ENCODE measurements at regions not wholly inside any gene's neighbourhood (a gene's known extent, or its start where the extent isn't known, plus 50 kb on each side); places are given as distances from the start of the nearest gene placed in this dataset.

DNA sequence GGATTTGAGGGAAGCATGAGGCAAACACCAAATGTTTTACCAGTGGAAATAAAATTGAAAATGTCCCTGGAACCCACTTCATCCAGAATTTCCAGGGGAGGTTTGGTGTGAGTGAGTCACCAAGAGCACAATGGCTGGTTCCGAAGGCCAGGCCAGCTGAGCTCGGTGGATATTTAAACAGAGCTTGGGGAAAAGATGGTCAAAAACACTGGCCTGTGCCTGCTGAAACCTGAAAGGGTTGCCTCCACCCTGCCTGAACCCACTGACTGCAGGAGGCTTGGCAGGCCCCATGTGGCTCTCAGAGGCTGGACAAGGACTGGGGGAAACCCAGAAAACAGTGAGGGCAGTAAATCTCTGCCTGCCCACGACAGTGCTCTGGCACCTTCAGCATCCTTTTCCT is 93.9 kb downstream of the TTC32 start:
- DNase-seq, result no peak

DNA sequence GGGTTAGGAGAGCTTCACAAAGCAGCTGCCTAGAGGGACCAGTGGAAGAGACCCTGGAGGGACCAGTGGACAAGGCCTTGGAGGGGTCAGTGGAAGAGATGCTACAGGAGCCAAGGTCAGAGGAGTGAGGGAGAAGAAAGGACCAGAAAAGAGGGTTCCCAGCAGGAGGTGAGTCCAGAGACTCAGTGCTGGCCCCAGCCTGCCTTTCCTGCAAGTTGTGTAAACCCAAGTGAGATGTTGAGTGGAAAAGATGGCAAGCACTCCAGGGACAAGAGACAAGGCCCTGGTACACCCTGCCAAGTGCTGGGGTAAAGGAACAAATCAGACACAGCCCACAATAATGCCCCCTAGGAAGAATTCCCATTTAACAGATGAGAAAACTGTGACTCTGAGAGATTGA is 94.4 kb downstream of the TTC32 start:
- no peak for DNase-seq

DNA sequence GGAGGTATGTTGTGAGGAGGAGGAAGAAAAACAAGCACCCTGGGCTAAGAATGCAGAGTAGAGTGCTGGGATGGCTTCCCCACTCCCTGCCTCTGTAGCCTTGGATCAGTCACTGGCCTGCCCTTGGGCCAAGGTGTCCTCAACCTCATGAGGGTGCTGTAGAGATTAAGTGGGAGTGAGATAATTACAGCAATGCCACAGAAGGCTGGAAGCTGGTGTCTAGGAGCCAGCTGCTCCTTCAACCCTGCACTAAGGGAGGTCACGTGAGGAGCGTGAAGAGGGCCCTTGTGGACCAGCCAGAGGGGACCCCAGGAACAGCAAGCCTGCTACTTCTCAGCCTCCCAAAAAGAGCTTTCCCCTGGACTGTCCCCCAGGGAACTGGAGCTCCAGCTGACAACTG is 95.2 kb downstream of the TTC32 start:
- DNase-seq, result no peak

DNA sequence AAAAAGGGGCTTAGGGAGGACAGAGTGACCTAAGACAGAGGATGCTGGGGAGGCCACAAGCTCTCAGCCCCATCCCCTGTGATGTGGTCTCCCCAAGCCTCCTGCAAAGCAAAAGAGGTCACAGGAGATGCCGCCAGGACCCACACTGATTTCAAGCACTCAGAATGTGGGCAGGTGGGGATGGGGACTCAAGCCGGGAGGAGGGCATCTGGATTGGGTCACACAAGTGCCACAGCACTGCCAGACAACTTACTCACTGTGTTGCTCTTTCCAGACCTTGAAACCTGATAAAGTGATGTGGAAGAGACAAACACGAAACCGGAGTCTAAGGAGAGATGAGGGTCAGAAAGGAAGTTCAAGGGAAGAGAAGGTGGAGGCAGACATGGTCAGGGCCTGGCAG is 95.7 kb downstream of the TTC32 start:
- no peak for DNase-seq

DNA sequence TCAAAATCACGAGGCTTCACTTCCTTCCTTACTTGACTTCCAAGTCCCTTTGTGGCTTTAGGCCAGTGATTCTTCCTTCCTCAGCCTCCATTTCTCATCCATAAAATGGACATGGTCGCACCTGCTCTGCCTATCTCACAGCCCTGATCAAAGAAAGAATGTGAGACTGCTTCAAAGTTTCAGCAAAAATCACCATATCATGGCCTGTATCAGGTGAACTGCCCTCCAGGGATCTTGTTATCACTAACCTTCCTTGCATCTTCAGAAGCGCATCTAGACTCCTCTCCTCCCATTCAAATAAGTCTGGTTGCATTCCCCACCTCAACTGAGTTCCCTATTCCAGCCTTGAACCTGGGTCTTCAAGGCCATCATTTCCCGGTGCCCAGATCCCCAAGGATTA is 96.5 kb downstream of the TTC32 start:
- no peak for DNase-seq

DNA sequence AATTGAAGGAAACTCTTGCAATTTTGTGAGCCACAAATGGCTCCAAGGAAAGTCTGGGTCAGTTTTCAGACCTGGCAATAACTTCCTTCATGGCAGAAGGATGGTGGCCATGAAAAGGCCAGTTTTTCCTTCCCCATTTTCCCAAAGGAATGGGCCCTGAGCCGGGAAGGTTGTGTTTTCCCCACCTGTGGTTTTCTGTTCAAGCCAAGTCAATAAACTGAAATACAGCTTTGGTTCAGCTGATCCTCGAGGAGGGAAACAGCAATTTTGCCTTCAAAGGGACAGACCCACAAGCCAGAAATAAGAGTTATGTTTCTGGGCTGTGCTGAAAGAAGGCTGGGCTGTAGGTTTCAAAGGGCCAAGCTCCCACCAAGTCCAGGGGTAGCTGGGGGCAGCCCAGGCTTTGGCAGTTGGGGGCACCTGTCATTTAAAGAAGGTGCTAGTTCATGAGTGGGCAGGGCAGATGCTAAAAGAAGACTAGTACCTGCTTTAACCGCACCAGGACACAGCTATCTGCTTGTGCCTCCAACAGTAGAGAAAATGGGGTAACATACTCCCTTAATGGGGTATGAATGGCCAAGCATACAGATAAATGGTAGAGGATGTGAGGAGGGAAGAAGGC is 97.0 kb downstream of the TTC32 start:
- no peak for DNase-seq

DNA sequence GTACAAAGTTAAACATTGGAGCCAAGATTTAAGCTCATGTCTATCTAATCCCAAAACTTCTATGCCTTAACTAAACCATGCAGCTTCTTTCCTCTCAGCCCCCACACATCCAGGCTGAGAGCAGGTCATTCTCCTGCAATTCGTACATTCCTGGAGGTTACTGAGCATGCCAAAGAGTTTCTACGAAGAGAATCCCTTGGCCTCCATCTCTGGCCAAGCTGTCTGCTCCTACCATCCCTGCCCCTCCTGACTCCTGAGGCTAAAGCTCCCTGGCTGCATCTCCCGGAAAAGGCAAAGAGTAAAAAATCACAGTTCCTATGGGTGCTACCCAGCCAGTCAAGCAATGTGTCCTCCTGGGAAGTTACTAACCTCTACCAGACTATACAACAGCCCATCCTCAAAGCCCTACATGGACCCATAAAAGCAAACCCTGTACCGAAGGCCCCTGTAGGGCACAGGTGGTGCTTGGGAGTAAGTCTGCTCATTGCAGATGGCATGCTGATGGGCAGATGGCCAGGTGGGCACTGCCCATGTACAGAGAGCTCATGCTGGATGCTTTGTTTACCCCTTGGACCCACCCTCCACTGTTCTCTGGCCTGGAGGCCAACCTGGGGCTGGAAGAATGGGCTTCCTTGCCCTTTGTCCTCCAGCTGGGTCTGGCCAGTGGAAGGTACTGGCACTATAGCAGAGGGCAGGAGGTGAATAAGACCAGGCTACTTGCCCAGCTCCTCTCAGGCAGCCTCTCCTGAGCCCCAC is 99.5 kb downstream of the TTC32 start:
- DNase-seq, result no peak

DNA sequence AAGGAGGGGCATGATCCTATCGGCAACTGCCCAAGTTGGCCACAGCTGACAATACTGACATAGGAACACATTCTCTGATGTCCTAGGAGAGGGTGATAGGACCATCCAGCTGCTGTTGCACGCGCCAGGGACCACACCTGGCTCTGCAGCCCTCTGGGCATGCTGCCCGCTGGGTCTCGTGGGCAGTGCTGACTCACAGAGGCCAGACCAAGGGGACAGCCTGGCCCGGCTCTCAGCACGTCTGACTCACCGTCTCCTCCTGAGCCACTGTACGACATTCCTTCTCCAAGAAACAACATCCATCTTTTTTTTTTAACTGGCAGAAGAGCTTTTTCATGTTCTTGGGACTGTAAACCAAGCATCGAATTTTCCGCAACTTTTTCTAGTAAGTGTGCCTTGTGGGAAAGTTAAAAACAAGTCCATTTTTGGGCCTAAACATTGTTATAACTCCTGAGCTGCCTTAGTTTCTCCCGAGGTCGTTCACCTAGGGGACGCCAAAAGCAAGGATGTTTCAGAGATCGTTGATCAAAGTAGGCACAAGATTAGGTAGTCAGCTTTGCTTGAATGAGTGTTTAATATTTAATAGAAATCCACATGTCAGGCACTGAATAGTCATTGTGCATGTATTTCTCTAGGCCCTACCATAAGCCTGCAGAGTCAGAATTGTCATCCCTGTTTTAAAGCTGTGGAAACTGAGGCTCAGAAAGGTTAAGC is 100.3 kb downstream of the TTC32 start:
- DNase-seq, result no peak

DNA sequence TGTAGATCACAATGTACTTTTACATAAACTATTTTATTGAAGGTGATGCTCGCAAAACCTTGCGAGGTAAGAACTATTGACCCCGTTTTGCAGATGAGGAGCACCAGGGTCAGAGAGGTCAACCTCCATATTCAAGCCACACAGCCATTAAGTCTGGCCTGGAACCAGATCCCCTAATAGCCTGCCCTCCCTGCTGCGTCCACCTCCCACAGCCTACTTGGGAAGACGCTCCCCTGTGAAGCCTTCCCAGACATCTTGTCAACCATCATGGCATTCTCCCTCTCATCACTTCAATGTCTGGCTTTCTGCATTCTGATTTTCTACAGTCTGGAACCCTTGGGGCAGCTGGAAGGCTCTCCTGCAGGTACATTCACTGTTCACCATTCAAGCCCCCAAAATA is 101.0 kb downstream of the TTC32 start:
- no peak for DNase-seq

DNA sequence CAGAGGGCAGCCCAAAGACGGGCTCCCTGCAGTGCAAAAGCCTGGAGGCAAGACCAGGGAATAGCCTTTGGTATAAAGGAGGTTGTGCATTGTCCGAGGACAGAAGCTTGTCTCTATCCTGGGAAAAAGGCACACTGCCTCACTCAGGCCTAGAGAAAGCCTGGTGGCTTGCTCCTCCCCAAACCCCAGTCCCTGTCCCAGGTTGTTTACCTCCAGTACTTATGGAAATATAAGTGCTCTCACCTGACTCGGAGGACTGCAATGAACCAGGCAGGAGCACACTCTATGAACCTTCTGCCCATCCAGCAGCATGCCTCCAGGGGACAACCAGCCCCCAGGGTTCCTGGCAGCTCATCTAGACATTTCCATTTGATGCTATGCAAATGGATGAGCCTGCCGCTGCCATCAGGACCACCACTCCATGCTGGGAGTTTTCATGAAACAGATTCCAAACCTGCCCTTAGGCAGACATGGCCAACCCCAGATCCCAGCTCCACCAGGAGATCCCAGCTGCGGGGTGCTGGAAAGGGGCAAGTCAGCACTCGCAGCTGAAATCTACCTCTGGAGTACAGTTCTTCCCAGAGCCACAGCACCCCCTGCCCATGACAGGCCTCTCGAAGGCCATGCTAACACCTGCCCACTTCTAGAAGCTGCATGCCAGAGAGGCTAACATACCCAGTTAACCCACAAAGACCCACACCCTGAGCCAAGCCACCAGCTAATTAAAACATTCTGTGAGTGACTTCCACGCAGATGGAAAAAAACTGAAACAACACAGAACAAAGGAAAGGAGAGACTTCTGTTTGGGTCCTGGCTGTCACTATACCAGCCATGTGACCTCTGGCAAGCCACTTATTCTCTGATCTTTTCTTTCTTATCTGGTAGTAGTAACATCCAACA is 101.7 kb downstream of the TTC32 start:
- no peak for DNase-seq

DNA sequence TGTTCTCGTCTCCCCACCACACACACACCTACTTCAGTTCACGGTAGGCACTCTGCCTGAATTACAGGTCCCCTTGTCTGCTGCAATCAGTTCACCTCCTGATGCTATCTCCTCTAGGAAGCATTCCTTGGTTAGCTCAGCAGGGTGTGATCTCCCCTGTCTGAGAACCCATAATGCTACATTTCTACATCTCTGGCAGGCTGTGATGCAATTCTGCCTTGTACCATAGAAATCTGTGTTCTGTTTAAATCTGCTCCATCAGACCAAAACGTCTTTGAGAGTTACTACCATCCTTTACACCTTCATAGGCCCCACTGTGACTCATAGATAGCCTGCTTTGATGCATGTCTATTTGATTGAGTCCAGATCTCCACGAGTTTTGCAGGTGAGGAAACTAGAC is 103.9 kb downstream of the TTC32 start:
- DNase-seq, result no peak

DNA sequence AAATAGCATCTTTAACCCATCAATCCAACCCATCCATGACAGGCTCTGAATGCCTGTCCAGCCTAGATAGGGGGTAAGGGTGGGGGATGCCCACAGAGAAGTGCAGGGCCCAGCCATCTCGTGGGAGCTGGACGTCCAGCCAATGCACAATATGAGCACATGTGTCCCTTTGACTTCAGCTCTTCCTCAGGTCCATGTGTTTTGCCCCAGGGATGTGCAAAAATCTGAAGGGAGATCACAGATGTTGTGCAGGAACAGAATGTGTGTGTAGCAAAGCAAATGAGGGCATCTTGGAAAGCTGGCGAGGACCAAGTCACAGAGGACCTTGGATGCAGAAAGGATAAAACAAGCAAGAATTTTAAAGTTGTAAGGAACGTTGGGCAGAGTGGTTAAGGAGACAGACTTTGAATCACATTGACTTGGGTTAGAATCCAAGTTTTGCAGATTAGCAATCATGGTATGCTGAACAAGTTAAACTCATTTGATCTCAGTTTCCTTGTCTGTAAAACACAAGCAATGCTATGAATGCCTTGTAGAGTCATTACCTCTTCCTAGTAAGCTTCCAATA is 104.5 kb downstream of the TTC32 start:
- DNase-seq, result no peak

DNA sequence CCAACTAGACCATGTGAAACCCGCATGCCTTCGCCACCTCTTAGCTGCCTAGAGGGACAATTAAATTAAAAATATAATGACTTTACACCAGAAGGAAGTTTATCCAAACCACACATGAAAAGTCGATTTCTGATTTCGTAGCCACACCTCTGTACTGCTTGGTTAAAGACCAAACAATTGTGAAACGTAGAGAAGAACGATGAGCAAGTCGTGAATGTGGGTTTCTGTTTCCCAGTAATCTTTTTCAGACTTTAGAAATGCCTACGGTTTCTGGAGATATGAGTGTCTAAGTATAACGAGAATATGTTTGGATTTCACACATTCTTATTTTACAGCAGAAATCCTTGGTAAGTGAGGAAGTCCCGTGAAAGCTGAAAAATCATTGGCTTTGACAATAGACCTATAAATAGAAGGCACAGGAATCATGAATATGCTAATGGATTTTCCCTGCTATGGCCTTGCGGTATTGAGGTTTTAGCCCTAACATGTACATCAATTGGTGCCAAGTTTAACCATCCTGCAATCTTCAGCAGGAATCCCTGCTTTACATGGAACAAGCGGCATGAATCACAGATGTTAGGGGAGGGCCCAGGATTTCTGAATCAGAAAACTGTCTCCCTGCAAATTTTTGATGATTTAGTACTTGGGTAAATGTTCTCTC is 105.6 kb downstream of the TTC32 start:
- no peak for DNase-seq

DNA sequence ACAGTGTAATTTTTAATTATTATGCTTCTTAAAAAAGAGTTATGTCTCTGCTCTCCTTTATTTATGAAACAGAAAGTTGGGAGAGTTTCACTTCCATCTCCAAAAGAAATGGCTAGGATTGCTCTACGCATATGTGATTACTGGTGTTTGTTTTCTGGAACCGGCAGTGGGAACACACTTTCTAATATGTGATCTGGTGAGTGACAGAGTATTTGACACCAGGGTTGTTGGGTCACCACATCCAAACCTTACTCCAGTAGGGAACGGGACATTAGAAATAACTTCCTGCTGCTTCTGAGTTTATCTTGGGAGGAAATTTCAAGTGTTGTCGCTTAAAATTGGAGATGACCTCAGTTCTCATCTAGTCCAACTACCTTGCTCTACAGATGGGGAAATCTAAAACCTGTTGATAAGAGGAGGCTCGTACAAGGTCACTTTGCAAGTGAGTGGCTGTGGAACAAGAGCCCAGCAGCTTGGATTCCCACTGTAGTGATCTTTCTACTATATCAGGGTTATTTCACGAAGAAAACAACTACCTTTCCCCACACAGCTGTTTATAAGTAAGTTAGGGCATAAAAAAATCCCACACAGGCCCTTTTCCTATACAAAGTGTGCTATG is 108.5 kb downstream of the TTC32 start:
- DNase-seq, result no peak

DNA sequence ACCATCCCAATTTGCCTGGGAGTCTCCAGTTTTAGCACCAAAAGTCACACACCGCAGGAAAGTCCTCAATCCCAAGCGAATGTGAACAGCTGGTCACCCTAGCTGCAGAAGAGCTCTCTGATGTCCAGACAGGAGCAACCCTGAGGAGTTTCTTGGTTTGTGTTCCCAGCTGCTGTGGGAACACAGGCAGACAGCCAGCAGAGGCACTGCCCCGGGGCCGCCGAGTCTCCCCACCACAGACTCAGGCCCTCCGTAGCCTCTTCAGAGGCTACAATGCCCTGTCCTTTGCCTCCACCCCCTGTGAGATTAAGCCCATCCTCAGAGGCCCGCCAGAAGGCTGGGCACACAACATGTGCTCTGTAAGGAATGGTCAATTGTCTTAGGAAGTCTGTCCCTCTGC is 111.5 kb downstream of the TTC32 start:
- DNase-seq, result no peak

DNA sequence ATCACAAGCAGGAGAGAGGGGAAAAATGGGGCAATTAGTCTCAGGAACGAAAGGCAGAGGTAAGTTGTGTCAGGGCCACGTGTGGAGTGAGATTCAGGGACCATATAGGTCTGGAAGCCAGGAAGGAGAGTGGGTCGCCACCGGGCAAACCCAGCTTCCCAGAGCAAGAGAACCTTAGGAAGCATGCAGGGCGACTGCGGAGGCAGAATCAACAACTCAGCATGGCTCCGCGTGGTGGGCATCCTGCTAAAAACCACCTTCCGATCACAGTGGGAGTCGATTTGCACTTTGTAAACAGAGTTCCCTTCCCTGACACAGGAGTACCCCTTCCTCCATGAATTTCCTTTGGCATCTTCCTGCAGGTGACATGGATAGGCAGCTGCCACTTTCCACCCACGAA is 114.6 kb downstream of the TTC32 start:
- no peak for DNase-seq

DNA sequence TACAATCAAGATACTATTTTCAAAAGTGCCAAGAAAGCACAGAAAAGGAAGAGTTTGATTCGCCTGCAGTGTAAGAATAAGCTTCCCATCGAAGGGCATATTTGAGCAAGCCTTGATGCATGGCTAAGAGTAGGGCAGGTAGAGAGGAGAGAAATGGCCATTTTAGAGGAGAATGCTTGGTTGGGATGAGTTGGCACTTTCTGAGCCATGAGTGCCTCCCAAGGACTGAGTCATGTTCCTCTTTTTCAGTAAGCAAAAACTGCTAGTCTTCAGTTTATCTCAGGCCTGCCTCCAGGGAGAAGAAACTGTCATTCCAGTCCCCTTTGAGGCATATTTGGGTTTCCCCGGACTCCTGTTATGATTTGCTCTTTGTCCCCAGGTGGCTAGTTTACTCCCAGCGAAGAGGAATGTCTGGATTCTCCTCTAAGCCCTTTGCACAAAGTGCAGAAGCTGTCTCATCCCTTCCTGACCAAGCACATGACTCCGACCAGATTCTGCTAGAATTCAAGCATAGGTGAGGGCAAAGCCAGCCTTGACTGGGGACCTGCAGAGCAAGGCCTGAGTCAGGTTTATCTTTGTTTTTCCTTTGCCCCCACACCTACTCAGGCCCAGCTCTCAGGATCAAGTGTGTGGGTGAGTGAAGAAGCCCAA is 115.2 kb downstream of the TTC32 start:
- peak; percentile 26 for DNase-seq

DNA sequence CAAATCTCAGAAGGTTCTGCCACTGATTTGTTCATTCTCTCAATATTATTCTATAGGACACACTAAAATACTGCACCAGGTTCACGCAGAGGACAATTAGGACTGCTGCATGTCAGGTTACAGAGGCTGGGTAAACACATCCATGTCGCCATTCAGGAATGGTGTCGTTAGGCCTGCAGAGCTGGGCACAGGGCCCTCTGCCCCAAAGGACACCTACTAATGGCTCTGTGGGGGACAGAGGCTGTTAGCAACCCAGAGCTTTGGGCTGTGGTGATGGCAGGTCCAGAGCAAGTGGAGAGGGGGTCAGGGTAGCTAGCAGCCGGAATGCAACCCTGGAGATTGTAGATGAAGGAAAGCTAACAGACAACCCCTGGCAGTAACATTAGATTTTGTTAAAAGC is 115.9 kb downstream of the TTC32 start:
- DNase-seq, result no peak

DNA sequence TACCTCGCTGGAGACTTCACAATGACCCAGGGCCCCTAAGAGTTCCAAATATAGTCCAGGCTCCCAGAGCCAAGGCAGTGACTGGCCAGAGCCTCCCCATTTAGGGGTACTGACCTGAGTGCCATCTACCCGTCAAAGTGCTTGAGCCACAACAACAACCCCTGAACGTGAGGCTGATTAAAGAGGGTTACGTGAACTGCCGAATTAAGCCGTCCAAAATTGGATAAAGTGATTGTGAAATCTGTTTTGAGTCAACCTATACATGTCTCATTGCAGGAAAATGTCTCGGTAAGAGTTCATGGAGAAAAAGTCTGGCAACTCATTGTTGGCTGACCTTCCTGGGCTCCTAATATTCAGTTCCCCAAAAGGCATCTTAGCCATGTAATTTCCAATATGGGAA is 116.3 kb downstream of the TTC32 start:
- no peak for DNase-seq

DNA sequence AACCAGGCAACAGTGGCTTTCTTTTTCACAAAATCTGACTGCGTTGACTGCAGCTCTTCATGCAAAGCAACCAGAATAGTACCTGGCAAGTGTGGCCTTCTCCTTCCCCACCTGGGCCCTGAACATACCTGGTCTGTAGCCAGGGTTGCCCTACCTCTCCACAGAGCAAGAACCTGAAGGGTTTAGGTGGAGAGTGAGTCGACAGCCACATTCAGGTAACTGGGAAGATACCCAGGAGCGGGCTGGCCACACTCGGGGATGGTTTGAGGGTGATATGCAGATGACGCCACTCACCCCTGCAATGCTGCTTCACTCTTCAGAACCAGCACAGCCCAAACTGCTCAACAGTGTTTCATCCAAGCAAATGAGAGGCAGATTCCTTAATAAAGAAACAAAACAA is 117.3 kb downstream of the TTC32 start:
- DNase-seq, result no peak

DNA sequence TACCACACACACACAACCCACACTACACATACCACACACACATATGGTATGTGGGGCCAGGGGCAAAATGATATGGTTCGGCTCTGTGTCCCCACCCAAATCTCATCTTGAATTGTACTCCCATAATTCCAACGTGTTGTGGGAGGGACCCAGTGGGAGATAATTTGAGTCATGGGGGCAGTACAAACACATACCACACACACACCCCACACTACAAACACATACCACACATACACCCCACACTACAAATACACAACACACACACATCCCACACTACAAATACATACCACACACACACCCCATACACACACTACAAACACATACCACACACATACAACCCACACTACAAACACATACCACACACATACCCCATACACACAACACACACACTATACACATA is 117.8 kb downstream of the TTC32 start:
- DNase-seq, result no peak
